ENCODE measurements at regions not wholly inside any gene's neighbourhood (a gene's known extent, or its start where the extent isn't known, plus 50 kb on each side); places are given as distances from the start of the nearest gene placed in this dataset.

- TF ChIP-seq MLX (CRISPR knock-in tag; conservative IDR thresholded peaks at IDR 0.05), result no peak
- TF ChIP-seq SNAPC5 (CRISPR knock-in tag; IDR thresholded peaks at IDR 0.05), result no peak
- no peak for TF ChIP-seq SIN3A (IDR thresholded peaks at IDR 0.05; ENCODE audit: borderline replicate concordance in 2 of 2, control insufficient read depth in 1 of 2, low read depth in 2 of 2, low read length in 2 of 2)
- TF ChIP-seq EGR1 (conservative IDR thresholded peaks at IDR 0.05), result no peak
- TF ChIP-seq FOXJ3 (CRISPR knock-in tag; IDR thresholded peaks at IDR 0.05), result no peak
- TF ChIP-seq C11orf30 (IDR thresholded peaks at IDR 0.05; ENCODE audit: low read depth), result no peak
- TF ChIP-seq CTCF (IDR thresholded peaks at IDR 0.05 in 2 of 3, conservative IDR thresholded peaks at IDR 0.05 in 1 of 3; ENCODE audit: insufficient read depth in 2 of 3, low read depth in 1 of 3, low read length in 3 of 3), result no peak
- TF ChIP-seq EP300 (IDR thresholded peaks at IDR 0.05; ENCODE audit: low read length), result no peak
- no peak for TF ChIP-seq FOXM1 (IDR thresholded peaks at IDR 0.05; ENCODE audit: low read depth)
- no peak for TF ChIP-seq FOXM1 (CRISPR knock-in tag; IDR thresholded peaks at IDR 0.05; ENCODE audit: low read depth)
- no peak for TF ChIP-seq DPF2 (IDR thresholded peaks at IDR 0.05)
- no peak for TF ChIP-seq SRF (CRISPR knock-in tag; IDR thresholded peaks at IDR 0.05)
- no peak for TF ChIP-seq ZBTB11 (CRISPR knock-in tag; IDR thresholded peaks at IDR 0.05)
These were observed 1785.4 kb downstream of the LRRC4C start for GRCh38 chr11:39674024-39674423.
